Coronary artery (tissue), 2 donors: ENCODE measurements at regions not wholly inside any gene's neighbourhood (a gene's known extent, or its start where the extent isn't known, plus 50 kb on each side); places are given as distances from the start of the nearest gene placed in this dataset.
"Not testable (repeated sequence)": the region's sequence is repeated elsewhere in the genome, so short reads cannot be mapped to it uniquely, and the experiment has no call there.

Source experiments
- DNase-seq: peaks from one replicate; pipeline ENCODE4 v3.0.0-alpha.2; 2017; ENCODE audit warnings: low spot score
- H3K27ac ChIP-seq, 2 donors: fragments of 200-600 bp; sonication (generic); one replicate each; pipeline ENCODE4 v1.5.1; 2016 to 2019
- H3K4me3 ChIP-seq: fragments of 200-600 bp; sonication (generic); 2 replicates; pipeline ENCODE4 v1.5.1; 2016; ENCODE audit warnings: mild to moderate bottlenecking, moderate library complexity
- TF ChIP-seq, protein P1 (sequence below): fragments of 200-600 bp; sonication (generic); IDR thresholded peaks from one replicate; pipeline ENCODE4 v1.5.1; 2019; ENCODE audit warnings: antibody characterized with exemption

- Histone ChIP-seq H3K27ac (peak overlapping the region in 1 of 2 donors; percentile 46), H3K4me3 (no peak overlapping the region)
- no peak for DNase-seq
- TF ChIP-seq, protein P1, sequence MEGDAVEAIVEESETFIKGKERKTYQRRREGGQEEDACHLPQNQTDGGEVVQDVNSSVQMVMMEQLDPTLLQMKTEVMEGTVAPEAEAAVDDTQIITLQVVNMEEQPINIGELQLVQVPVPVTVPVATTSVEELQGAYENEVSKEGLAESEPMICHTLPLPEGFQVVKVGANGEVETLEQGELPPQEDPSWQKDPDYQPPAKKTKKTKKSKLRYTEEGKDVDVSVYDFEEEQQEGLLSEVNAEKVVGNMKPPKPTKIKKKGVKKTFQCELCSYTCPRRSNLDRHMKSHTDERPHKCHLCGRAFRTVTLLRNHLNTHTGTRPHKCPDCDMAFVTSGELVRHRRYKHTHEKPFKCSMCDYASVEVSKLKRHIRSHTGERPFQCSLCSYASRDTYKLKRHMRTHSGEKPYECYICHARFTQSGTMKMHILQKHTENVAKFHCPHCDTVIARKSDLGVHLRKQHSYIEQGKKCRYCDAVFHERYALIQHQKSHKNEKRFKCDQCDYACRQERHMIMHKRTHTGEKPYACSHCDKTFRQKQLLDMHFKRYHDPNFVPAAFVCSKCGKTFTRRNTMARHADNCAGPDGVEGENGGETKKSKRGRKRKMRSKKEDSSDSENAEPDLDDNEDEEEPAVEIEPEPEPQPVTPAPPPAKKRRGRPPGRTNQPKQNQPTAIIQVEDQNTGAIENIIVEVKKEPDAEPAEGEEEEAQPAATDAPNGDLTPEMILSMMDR = no peak
These were observed 142.7 kb upstream of the SYNPR start for GRCh38 chr3:63135367-63135766.

GRCh38 chr3:63136249-63136648 is 141.9 kb upstream of the SYNPR start:
- DNase-seq, H3K4me3 ChIP-seq, H3K27ac ChIP-seq: not testable (repeated sequence)

DNA sequence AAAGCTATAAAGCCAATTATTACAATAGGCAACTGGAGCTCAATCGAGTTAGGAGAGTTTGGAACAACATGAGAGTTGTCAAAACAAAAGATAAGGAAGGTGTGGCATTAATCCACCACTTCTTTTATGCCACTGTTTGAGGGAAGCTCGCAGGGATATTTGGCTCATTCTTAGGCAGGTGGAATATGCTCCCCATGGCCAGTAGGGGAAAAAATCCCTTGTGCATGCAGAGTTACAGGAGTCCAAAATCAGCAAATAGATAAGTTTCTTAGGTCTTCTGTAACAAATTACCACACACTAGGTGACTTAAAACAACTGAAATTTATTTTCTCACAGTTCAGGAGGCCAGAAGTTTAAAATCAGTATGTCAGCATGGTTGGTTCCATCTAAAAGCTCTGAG is 135.4 kb upstream of the SYNPR start:
- no peak overlapping the region for H3K27ac ChIP-seq
- TF ChIP-seq, protein P1 = no peak

DNA sequence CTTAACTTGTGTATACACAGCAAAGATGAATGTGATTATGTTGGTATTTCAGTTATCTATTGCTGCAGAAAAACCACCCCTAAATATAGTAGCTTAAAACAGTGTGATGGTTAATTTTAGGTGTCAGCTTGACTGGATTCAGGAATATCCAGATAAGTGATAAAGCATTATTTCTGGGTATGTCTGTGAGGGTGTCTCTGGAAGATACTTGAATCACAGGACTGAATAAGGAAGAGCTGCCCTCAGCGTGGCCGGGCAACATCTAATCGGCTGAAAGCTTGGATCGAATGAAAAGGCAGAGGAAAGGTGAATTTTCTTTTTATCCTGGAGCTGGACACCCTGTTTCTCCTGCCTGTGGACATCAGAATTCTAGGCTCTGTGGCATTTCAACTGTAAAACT is 132.0 kb upstream of the SYNPR start:
- H3K4me3 ChIP-seq = no peak overlapping the region
- no peak for DNase-seq
- TF ChIP-seq, protein P1 = no peak
- H3K27ac ChIP-seq = no peak overlapping the region

More for the DNA sequence above, 135.4 kb upstream of the SYNPR start:
- no peak for DNase-seq
- H3K4me3 ChIP-seq = no peak overlapping the region

GRCh38 chr3:63150880-63151279 is 127.2 kb upstream of the SYNPR start:
- TF ChIP-seq, protein P1 = no peak
- no peak overlapping the region for H3K4me3 ChIP-seq
- H3K27ac ChIP-seq = no peak overlapping the region
- no peak for DNase-seq

- no peak for DNase-seq
- no peak overlapping the region for H3K27ac ChIP-seq
- H3K4me3 ChIP-seq = no peak overlapping the region
- TF ChIP-seq, protein P1 = no peak
These were observed 126.2 kb upstream of the SYNPR start for GRCh38 chr3:63151897-63152296.

DNA sequence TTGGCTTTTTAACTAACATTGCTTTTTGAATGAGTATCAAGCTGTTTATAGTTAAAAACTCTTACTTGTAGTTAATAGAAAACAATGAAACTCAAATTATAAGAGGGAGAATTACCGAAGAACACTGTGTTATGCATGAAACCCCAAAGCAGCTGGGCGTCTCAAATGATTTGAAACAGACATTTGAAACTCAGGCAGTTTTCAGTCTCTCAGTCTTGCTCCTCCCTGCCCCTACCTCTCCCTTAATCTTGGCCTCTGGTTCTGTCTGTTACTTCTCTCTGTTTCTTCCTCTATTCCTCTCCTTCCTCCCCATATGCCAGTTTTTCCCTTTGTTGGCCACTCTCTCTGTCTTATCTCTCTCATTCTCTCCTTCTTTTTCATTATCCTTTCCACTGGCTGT is 118.3 kb upstream of the SYNPR start:
- no peak for DNase-seq
- no peak overlapping the region for H3K4me3 ChIP-seq
- H3K27ac ChIP-seq = no peak overlapping the region
- TF ChIP-seq, protein P1 = no peak

DNA sequence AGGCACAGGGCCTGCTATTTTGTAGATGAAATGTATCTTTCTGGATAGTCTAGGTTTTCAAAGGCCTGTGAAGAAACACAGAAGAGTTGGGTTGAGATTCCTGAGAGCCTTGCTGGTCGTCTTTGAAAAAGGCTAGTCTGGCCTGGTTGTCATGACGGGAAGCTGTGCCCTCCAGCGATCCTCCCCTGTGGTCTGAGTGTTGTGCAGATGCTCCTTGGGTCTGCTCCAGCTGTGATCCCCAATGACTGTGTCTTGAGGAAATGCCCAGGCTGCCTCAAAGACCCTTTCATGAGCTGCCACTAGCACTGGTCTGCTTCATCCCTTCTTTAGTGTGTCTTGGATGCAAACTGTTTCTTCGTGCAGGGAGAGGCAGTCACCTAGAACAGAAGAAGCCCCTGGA is 111.0 kb upstream of the SYNPR start:
- no peak for DNase-seq
- H3K4me3 ChIP-seq = no peak overlapping the region
- TF ChIP-seq, protein P1 = no peak
- H3K27ac ChIP-seq = no peak overlapping the region
